Ishikawa (cell line): ENCODE measurements at regions not wholly inside any gene's neighbourhood (a gene's known extent, or its start where the extent isn't known, plus 50 kb on each side); places are given as distances from the start of the nearest gene placed in this dataset.

Source experiments
- CEBPB ChIP-seq: IDR thresholded peaks from 2 replicates; pipeline ENCODE4 v1.6.1; 2012
- CREB1 ChIP-seq: IDR thresholded peaks from 2 replicates; pipeline ENCODE4 v1.6.1; 2012; ENCODE audit warnings: low read depth
- EGR1 ChIP-seq: IDR thresholded peaks from 2 replicates; pipeline ENCODE4 v1.6.1; 2012
- EP300 ChIP-seq: IDR thresholded peaks from 2 replicates; pipeline ENCODE4 v1.6.1; 2012; ENCODE audit warnings: borderline replicate concordance
- FOXM1 ChIP-seq: IDR thresholded peaks from 2 replicates; pipeline ENCODE4 v1.6.1; 2012; ENCODE audit warnings: low read depth, borderline replicate concordance
- NFIC ChIP-seq: IDR thresholded peaks from 2 replicates; pipeline ENCODE4 v1.6.1; 2012
- RAD21 ChIP-seq: IDR thresholded peaks from 2 replicates; pipeline ENCODE4 v1.6.1; 2012; ENCODE audit warnings: low read depth
- TAF1 ChIP-seq: IDR thresholded peaks from 2 replicates; pipeline ENCODE4 v1.6.1; 2012; ENCODE audit warnings: low read depth, mild to moderate bottlenecking
- TCF12 ChIP-seq: IDR thresholded peaks from 2 replicates; pipeline ENCODE4 v1.6.1; 2012; ENCODE audit warnings: low read depth
- TEAD4 ChIP-seq: IDR thresholded peaks from 2 replicates; pipeline ENCODE4 v1.6.1; 2012
- YY1 ChIP-seq: IDR thresholded peaks from 2 replicates; pipeline ENCODE4 v1.6.1; 2012; ENCODE audit warnings: low read depth
- ZBTB7A ChIP-seq: IDR thresholded peaks from 2 replicates; pipeline ENCODE4 v1.6.1; 2012; ENCODE audit warnings: low read depth
- TF ChIP-seq, protein P1 (sequence below): IDR thresholded peaks from 2 replicates; pipeline ENCODE4 v1.6.1; 2012
- TF ChIP-seq, protein P2 (sequence below): IDR thresholded peaks from 2 replicates; pipeline ENCODE4 v1.6.1; 2012; ENCODE audit warnings: low read depth, mild to moderate bottlenecking
- TF ChIP-seq, protein P3 (sequence below): IDR thresholded peaks from 2 replicates; pipeline ENCODE4 v1.6.1; 2012

DNA sequence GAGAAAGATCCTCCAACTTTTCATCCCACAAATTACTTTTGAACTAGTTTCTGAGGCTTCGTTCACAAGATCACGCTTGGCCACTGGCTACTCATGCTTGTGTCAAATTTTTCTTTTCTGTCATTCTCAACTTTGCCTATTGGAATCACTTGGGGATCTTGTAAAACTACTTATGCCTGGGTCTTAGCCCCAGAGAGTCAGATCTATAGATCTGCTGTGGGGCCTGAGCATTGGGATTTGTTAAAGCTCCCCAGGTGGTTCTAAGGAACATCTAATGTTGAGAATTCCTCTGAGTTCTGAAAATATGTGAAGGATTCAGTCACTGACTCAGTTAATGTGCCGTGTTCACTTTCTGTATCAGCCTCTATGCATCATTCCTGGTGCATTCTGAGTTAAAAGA, 71.7 kb upstream of the VGLL3 start:
- TF ChIP-seq NFIC (no peak), CREB1 (no peak), FOXM1 (no peak), EGR1 (no peak), EP300 (no peak), TAF1 (no peak), RAD21 (no peak), TCF12 (no peak), TEAD4 (no peak), YY1 (no peak), CEBPB (no peak), ZBTB7A (no peak)
- TF ChIP-seq, protein P1, sequence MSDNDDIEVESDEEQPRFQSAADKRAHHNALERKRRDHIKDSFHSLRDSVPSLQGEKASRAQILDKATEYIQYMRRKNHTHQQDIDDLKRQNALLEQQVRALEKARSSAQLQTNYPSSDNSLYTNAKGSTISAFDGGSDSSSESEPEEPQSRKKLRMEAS: no peak
- TF ChIP-seq, protein P2, sequence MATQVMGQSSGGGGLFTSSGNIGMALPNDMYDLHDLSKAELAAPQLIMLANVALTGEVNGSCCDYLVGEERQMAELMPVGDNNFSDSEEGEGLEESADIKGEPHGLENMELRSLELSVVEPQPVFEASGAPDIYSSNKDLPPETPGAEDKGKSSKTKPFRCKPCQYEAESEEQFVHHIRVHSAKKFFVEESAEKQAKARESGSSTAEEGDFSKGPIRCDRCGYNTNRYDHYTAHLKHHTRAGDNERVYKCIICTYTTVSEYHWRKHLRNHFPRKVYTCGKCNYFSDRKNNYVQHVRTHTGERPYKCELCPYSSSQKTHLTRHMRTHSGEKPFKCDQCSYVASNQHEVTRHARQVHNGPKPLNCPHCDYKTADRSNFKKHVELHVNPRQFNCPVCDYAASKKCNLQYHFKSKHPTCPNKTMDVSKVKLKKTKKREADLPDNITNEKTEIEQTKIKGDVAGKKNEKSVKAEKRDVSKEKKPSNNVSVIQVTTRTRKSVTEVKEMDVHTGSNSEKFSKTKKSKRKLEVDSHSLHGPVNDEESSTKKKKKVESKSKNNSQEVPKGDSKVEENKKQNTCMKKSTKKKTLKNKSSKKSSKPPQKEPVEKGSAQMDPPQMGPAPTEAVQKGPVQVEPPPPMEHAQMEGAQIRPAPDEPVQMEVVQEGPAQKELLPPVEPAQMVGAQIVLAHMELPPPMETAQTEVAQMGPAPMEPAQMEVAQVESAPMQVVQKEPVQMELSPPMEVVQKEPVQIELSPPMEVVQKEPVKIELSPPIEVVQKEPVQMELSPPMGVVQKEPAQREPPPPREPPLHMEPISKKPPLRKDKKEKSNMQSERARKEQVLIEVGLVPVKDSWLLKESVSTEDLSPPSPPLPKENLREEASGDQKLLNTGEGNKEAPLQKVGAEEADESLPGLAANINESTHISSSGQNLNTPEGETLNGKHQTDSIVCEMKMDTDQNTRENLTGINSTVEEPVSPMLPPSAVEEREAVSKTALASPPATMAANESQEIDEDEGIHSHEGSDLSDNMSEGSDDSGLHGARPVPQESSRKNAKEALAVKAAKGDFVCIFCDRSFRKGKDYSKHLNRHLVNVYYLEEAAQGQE: no peak
- TF ChIP-seq, protein P3, sequence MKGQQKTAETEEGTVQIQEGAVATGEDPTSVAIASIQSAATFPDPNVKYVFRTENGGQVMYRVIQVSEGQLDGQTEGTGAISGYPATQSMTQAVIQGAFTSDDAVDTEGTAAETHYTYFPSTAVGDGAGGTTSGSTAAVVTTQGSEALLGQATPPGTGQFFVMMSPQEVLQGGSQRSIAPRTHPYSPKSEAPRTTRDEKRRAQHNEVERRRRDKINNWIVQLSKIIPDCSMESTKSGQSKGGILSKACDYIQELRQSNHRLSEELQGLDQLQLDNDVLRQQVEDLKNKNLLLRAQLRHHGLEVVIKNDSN: no peak

- TF ChIP-seq CREB1: no peak
- no peak for TF ChIP-seq ZBTB7A
- no peak for TF ChIP-seq RAD21
- no peak for TF ChIP-seq EGR1
- no peak for TF ChIP-seq NFIC
- no peak for TF ChIP-seq EP300
- TF ChIP-seq TAF1: no peak
- TF ChIP-seq FOXM1: no peak
- TF ChIP-seq, protein P3: no peak
- TF ChIP-seq TEAD4: no peak
- TF ChIP-seq TCF12: no peak
- no peak for TF ChIP-seq CEBPB
- TF ChIP-seq YY1: no peak
- TF ChIP-seq, protein P2: no peak
- TF ChIP-seq, protein P1: no peak
These were observed 66.5 kb upstream of the VGLL3 start for GRCh38 chr3:87057474-87057873.

DNA sequence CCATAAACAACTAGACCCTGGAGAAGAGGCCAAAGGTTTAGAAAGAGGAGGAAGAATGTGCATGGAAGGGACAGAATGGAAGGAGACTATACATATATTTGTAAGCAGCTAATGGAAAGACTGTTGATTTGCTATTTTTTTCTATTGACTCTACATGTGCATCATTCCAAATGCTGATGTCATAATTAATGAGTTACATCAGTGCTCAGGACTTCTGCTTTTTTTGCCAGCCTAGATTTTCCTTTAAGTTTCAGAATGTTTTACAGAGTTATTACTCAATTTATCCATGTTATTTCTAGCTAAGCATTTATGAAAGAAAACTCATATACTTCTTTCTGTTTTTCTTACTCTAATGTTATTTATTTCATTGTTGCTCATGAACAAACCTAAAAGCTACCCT, 62.6 kb upstream of the VGLL3 start:
- no peak for TF ChIP-seq EGR1
- no peak for TF ChIP-seq RAD21

- TF ChIP-seq TEAD4: no peak
- TF ChIP-seq FOXM1: no peak
- TF ChIP-seq NFIC: no peak
- TF ChIP-seq EP300: no peak
- no peak for TF ChIP-seq EGR1
- TF ChIP-seq TAF1: no peak
- no peak for TF ChIP-seq CEBPB
- no peak for TF ChIP-seq ZBTB7A
- TF ChIP-seq, protein P1: no peak
- TF ChIP-seq, protein P3: no peak
- no peak for TF ChIP-seq CREB1
- TF ChIP-seq YY1: no peak
- TF ChIP-seq, protein P2: no peak
- no peak for TF ChIP-seq RAD21
- TF ChIP-seq TCF12: no peak
These were observed 61.7 kb upstream of the VGLL3 start for GRCh38 chr3:87052499-87053260.
